Thyroid gland (tissue), 4 donors: ENCODE measurements at regions not wholly inside any gene's neighbourhood (a gene's known extent, or its start where the extent isn't known, plus 50 kb on each side); places are given as distances from the start of the nearest gene placed in this dataset.

Experiments used
- DNase-seq, 2 donors: peaks; one replicate each; pipeline ENCODE4 v3.0.0-alpha.2; 2019
- H3K27ac ChIP-seq, 3 donors: fragments of 200-600 bp; sonication (generic); 1 replicate in 2 of 3; 2 replicates in 1 of 3; pipeline ENCODE4 v1.5.1; 2016 to 2019; ENCODE audit warnings: mild to moderate bottlenecking in 1 of 3, moderate library complexity in 1 of 3
- H3K27me3 ChIP-seq: fragments of 200-600 bp; sonication (generic); one replicate; pipeline ENCODE4 v1.5.1; 2019
- H3K36me3 ChIP-seq, 2 donors: fragments of 200-600 bp; sonication (generic); one replicate each; pipeline ENCODE4 v1.5.1; 2016 to 2019
- H3K4me1 ChIP-seq, 2 donors: fragments of 200-600 bp; sonication (generic); one replicate each; pipeline ENCODE4 v1.5.1; 2017 to 2019
- H3K4me3 ChIP-seq, 3 donors: fragments of 200-600 bp; sonication (generic); replicated peaks in 1 of 3; 1 replicate in 2 of 3; 2 replicates in 1 of 3; pipeline ENCODE4 v1.5.1; 2016; ENCODE audit warnings: mild to moderate bottlenecking in 1 of 3
- H3K9me3 ChIP-seq: fragments of 200-600 bp; sonication (generic); one replicate; pipeline ENCODE4 v1.5.1; 2017
- POLR2A ChIP-seq, 2 donors: fragments of 450-650 bp; IDR thresholded peaks; one replicate each; pipeline ENCODE4 v1.6.1; 2017; ENCODE audit warnings: antibody characterized with exemption in 2 of 2, mild to moderate bottlenecking in 2 of 2, moderate library complexity in 1 of 2
- WGBS, 2 donors: methylation state at CpG; one replicate each; pipeline ENCODE4 v1.1.5; 2017; 5-methylcytosine and 5-hydroxymethylcytosine counted together
- intact Hi-C: fragments of 100-400 bp; cut with DNase I; formaldehyde crosslinking; loops from one replicate; pipeline ENCODE4 v1.15.1; 2023
- TF ChIP-seq, protein P1 (sequence below), 6 experiments: fragments of 200-600 bp in 3 of 6; fragments of 450-650 bp in 3 of 6; sonication (generic) in 3 of 6; IDR thresholded peaks; one replicate each; pipeline ENCODE4 v1.5.1; 2016 to 2019; ENCODE audit warnings: antibody characterized with exemption in 6 of 6, mild to moderate bottlenecking in 2 of 6, inconsistent platforms in 1 of 6, moderate library complexity in 1 of 6

DNA sequence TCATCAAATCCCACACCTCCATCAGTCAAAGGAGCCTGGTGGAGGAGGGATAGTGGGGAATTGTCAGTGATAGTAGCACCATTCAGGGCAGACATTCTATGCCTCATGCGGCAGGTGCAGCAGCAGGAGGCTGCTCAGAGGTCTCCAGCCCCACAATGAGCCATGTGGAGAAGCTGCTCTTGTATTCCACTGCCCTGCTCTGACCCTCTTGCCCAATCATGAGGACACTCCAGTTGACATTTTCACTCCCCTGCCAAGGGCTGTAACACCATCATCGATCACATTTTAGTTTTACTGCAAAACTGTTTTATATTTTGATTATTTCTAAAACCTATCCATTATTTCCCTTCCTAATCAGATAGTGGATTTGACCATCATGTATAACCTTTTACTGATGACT, 487.6 kb upstream of the KLHL29 start:
- Histone ChIP-seq H3K9me3 (no peaks in the 10 kb centered on the region), H3K27me3 (no peaks in the 10 kb centered on the region), H3K27ac (no peak overlapping the region), H3K4me3 (no peak overlapping the region), H3K4me1 (no peaks in the 10 kb centered on the region), H3K36me3 (no peaks in the 10 kb centered on the region)
- WGBS, 2 donors = 74 to 76% methylated on average over 2 of the region's 2 CpGs
- no peak for TF ChIP-seq POLR2A (IDR thresholded peaks at IDR 0.05)
- TF ChIP-seq, protein P1, sequence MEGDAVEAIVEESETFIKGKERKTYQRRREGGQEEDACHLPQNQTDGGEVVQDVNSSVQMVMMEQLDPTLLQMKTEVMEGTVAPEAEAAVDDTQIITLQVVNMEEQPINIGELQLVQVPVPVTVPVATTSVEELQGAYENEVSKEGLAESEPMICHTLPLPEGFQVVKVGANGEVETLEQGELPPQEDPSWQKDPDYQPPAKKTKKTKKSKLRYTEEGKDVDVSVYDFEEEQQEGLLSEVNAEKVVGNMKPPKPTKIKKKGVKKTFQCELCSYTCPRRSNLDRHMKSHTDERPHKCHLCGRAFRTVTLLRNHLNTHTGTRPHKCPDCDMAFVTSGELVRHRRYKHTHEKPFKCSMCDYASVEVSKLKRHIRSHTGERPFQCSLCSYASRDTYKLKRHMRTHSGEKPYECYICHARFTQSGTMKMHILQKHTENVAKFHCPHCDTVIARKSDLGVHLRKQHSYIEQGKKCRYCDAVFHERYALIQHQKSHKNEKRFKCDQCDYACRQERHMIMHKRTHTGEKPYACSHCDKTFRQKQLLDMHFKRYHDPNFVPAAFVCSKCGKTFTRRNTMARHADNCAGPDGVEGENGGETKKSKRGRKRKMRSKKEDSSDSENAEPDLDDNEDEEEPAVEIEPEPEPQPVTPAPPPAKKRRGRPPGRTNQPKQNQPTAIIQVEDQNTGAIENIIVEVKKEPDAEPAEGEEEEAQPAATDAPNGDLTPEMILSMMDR (IDR thresholded peaks at IDR 0.05) = no peak
- intact Hi-C loops = no loop called here
- DNase-seq = no peak

DNA sequence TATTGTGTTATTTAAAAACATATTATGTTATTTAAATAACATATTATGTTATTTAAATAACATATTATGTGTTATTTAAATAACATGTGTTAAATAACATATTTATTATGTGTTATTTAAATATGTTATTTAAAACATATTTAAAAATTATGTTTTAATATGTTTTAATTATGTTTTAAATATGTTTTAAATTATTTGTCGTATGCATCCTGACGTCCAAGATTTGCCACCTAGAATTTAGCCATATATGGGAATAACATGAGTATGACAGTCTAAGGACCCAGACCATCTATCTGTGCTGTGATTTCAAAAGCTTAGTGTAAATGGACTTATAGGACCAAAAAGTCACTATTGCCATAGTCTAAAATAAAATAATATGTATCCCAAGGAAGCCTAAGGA, 484.3 kb upstream of the KLHL29 start:
- intact Hi-C loops = no loop called here
- 91 to 94% methylated on average over 2 of the region's 2 CpGs for WGBS, 2 donors
- no peak for TF ChIP-seq POLR2A (IDR thresholded peaks at IDR 0.05)
- TF ChIP-seq, protein P1 (IDR thresholded peaks at IDR 0.05) = no peak
- no peaks in the 10 kb centered on the region for H3K27me3 ChIP-seq
- no peaks in the 10 kb centered on the region for H3K36me3 ChIP-seq
- no peak for DNase-seq
- no peaks in the 10 kb centered on the region for H3K4me1 ChIP-seq
- no peak overlapping the region for H3K4me3 ChIP-seq
- no peak overlapping the region for H3K27ac ChIP-seq
- no peaks in the 10 kb centered on the region for H3K9me3 ChIP-seq

DNA sequence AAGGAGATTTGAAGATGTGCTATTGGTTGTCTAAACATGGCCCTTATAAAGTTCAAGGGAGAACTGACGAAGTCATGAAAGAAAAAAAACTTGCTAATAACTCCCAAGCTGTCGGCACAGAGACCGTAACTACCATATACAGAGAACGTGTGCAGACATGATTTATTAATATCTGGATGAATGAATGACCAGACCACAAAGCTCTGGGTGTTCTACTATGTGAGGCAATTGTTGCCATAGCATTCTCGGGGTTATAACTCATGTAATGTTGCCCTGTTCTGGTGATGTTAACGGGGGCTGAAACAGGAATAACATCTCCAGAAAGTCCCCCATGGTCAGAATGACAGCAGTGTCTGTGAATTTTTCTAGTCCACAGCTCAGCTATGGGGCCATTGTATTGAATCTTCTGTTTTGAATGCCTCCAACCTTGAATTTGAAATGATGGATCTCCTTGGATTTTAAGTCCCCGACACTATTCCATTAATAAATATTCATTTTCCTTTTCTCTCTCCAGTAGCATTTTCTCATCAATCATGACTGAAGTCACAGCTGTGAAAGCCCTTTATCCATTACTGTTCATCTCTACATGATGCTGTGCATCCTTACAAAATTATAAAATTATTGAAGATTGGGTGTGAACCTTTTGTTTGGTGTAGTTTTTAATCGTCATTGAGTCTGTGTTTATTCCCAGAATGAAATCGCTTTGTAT, 483.4 kb upstream of the KLHL29 start:
- Histone ChIP-seq H3K4me3 (no peak overlapping the region), H3K36me3 (no peaks in the 10 kb centered on the region), H3K27ac (no peak overlapping the region), H3K27me3 (no peaks in the 10 kb centered on the region), H3K9me3 (no peaks in the 10 kb centered on the region), H3K4me1 (no peaks in the 10 kb centered on the region)
- 81 to 88% methylated on average over 9 of the region's 9 CpGs for WGBS, 2 donors
- no peak for DNase-seq
- intact Hi-C loops = no loop called here
- no peak for TF ChIP-seq POLR2A (IDR thresholded peaks at IDR 0.05)
- TF ChIP-seq, protein P1 (IDR thresholded peaks at IDR 0.05) = no peak

DNA sequence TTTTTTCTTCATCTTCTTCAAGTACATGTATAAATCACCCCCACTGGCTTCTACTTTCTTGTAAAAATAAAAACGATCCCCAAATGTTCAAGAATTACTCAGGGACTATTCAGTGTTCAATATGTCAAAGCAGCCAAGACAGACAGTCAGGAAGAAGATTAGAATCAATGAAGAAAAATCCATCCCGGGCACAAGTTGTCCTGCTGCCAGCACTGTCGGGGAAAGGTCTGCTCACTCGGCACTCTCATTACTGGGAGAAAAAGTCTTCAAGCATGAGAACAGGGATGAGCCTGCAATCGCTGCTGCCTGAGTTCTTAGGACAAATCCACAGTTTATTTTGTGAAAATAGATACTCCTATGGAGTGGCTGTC, 482.8 kb upstream of the KLHL29 start:
- WGBS, 2 donors = 47% methylated on average over 5 of the region's 5 CpGs
- Histone ChIP-seq H3K4me1 (peaks cover 0 to 3% of the 10 kb centered on the region in 2 donors), H3K9me3 (no peaks in the 10 kb centered on the region), H3K27me3 (no peaks in the 10 kb centered on the region), H3K36me3 (no peaks in the 10 kb centered on the region), H3K27ac (no peak overlapping the region), H3K4me3 (no peak overlapping the region)
- intact Hi-C loops = no loop called here
- DNase-seq = no peak
- TF ChIP-seq, protein P1 (IDR thresholded peaks at IDR 0.05) = no peak
- no peak for TF ChIP-seq POLR2A (IDR thresholded peaks at IDR 0.05)

DNA sequence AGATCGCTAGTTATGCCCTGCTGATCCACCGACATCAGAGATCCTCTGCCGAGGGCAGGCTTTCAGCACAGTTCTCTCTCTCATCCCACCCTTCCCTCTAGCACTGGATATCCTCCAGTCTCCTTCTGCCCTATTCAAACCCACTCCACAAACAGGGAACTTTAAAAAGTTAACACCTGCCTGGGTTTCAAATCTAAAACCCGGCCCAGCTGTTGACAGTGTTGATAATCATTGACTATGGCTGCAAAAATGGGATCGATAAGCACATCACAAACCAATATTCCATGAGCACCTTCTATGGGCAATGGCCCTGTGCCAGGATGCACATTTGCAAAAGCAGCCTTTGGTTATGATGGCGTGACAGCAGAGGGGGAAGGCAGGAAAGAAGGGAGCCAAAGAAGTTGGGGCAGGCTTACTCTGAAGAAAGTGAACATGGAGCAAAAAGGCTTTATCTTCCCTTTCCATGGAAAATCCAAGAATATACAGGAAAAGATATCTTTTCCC, 482.3 kb upstream of the KLHL29 start:
- TF ChIP-seq, protein P1 (IDR thresholded peaks at IDR 0.05) = no peak
- no peak for TF ChIP-seq POLR2A (IDR thresholded peaks at IDR 0.05)
- Histone ChIP-seq H3K27me3 (no peaks in the 10 kb centered on the region), H3K9me3 (no peaks in the 10 kb centered on the region), H3K4me1 (peaks cover 0 to 4% of the 10 kb centered on the region in 2 donors), H3K27ac (no peak overlapping the region), H3K4me3 (no peak overlapping the region), H3K36me3 (no peaks in the 10 kb centered on the region)
- 83 to 86% methylated on average over 6 of the region's 6 CpGs for whole genome bisulfite sequencing, 2 donors
- no peak for DNase-seq
- intact Hi-C loops = no loop called here
